ENCODE measurements at regions not wholly inside any gene's neighbourhood (a gene's known extent, or its start where the extent isn't known, plus 50 kb on each side); places are given as distances from the start of the nearest gene placed in this dataset.

DNA sequence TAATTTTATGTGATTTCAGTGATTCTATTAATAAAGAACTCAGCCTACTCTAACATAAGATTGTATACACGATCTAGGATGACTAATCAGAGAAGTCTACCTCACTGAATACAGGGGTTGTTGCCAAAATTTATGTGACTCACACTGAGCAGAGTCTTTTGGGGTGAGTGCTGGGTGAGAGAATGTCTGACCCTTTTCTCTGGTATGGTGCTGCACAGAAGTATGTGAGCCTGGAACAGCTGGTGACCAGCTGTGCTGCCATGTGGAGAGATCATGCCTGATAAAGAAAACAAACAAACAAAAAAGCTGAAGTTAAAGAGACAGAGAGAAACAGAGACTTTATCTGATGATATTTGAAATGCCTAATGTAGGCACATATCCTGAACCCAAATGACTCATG is 618.1 kb upstream of the GRIA3 start:
- no peak for TF ChIP-seq CTCF (IDR thresholded peaks at IDR 0.05 in 8 of 11, conservative IDR thresholded peaks at IDR 0.05 in 3 of 11)
- TF ChIP-seq POLR2A (IDR thresholded peaks at IDR 0.05), result no peak
- no peak for TF ChIP-seq POLR2AphosphoS5 (IDR thresholded peaks at IDR 0.05)
- Histone ChIP-seq H3K27me3 (replicated peaks in 1 of 7) (no peaks in the 10 kb centered on the region), H3K4me1 (no peaks in the 10 kb centered on the region), H3K27ac (no peak overlapping the region), H3K9me3 (peaks cover 0 to 12% (median 0%) of the 10 kb centered on the region in 8 donors), H3K4me3 (no peak overlapping the region), H3K36me3 (no peaks in the 10 kb centered on the region)
- intact Hi-C loops (cut with DNase I; ENCODE audit: low total_unique reads), result no loop called here
- no peak for DNase-seq
- 18 to 51% (median 26%) methylated on average over 1 of the region's 1 CpG for WGBS, 5 donors

DNA sequence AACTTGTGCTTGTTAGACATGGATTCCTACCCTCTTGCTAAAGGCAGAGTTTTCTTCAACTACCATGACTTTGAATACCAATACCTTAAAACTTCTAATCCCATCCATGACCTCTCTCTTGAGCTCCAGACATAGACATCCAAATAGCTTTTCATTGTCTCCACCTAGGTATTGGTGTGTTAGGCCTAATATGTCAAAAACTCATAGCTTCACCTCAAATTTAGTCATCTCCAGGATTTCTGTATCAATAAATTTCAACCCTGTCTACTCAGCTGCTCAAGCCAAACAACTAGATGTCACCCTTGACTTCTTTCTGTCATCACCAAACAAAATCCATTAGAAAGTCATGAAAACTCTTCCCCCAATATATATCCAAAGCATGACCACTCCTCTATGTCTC is 617.7 kb upstream of the GRIA3 start:
- no peak for DNase-seq
- intact Hi-C loops (cut with DNase I; ENCODE audit: low total_unique reads), result no loop called here
- H3K36me3 ChIP-seq, result no peaks in the 10 kb centered on the region
- no peak overlapping the region for H3K4me3 ChIP-seq
- no peak overlapping the region for H3K27ac ChIP-seq
- no peaks in the 10 kb centered on the region for H3K27me3 ChIP-seq (replicated peaks in 1 of 7)
- H3K9me3 ChIP-seq, result peaks cover 0 to 15% (median 0%) of the 10 kb centered on the region in 8 donors
- TF ChIP-seq POLR2AphosphoS5 (IDR thresholded peaks at IDR 0.05), result no peak
- TF ChIP-seq CTCF (IDR thresholded peaks at IDR 0.05 in 8 of 11, conservative IDR thresholded peaks at IDR 0.05 in 3 of 11), result no peak
- TF ChIP-seq POLR2A (IDR thresholded peaks at IDR 0.05), result no peak
- no peaks in the 10 kb centered on the region for H3K4me1 ChIP-seq

DNA sequence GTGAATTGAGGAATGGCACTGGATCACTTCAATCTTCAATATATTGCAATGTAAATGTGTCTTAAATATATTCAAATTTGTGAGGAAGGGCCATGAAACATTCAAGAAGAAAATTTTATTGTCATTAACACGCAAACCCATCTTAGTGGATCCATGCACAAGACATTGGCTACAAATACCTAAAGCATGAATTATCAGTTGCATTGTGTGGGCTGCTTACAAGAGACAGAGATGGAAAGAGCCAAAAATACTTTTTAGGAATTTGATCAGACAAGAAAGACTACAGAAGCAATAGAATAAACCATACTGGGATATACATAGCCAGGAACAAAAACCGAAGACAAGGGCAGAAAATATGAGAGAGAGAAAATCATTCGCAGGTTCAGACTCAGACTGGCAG is 616.2 kb upstream of the GRIA3 start:
- Histone ChIP-seq H3K9me3 (peaks cover 0 to 8% (median 0%) of the 10 kb centered on the region in 8 donors), H3K27me3 (replicated peaks in 1 of 7) (no peaks in the 10 kb centered on the region), H3K27ac (no peak overlapping the region), H3K36me3 (no peaks in the 10 kb centered on the region), H3K4me3 (no peak overlapping the region), H3K4me1 (no peaks in the 10 kb centered on the region)
- TF ChIP-seq POLR2AphosphoS5 (IDR thresholded peaks at IDR 0.05) (no peak), POLR2A (IDR thresholded peaks at IDR 0.05) (no peak), CTCF (IDR thresholded peaks at IDR 0.05 in 8 of 11, conservative IDR thresholded peaks at IDR 0.05 in 3 of 11) (no peak)
- DNase-seq, result no peak
- intact Hi-C loops (cut with DNase I; ENCODE audit: low total_unique reads), result no loop called here
- 65 to 93% (median 76%) methylated on average over 3 of the region's 3 CpGs for WGBS, 5 donors

DNA sequence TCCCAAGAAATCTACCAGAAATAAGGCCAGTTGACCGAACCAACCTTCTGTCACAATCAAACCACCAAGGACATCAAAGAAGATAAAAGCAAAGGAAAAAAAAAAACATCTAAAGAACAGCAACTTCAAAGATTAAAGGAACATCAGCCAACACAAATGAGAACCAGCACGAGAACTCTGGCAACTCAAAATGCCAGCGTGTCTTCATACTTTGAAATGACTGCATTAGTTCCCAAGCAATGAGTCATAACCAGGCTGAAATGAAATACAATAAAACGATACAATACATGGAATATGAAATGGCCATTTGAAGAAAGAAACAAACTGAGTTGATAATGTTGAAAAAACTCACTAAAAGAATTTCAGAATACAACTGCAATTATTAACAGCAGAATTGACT is 611.6 kb upstream of the GRIA3 start:
- H3K4me3 ChIP-seq, result no peak overlapping the region
- no peaks in the 10 kb centered on the region for H3K4me1 ChIP-seq
- DNase-seq, result no peak
- no peaks in the 10 kb centered on the region for H3K36me3 ChIP-seq
- intact Hi-C loops (cut with DNase I; ENCODE audit: low total_unique reads), result no loop called here
- H3K27me3 ChIP-seq (replicated peaks in 1 of 7), result no peaks in the 10 kb centered on the region
- TF ChIP-seq POLR2AphosphoS5 (IDR thresholded peaks at IDR 0.05), result no peak
- WGBS, 5 donors, result 64 to 91% (median 79%) methylated on average over 4 of the region's 4 CpGs
- no peak overlapping the region for H3K27ac ChIP-seq
- peaks cover 0 to 7% (median 0%) of the 10 kb centered on the region in 8 donors for H3K9me3 ChIP-seq

DNA sequence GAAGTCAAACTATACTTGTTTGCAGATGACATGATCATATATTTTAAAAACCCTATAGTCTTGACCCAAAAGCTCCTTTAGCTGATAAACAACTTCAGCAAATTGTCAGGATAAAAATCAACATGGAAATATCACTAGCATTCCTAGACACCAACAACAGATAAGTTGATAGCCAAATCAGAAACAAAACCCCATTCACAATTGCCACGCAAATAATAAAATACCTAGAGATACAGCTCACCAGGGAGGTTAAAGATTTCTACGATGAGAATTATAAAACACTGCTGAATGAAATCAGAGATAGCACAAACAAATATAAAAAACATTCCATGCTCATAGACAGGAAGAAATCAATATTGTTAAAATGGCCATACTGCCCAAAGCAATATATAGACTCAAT is 605.0 kb upstream of the GRIA3 start:
- H3K4me1 ChIP-seq, result no peaks in the 10 kb centered on the region
- 80 to 95% (median 85%) methylated on average over 2 of the region's 2 CpGs for WGBS, 5 donors
- no peak for DNase-seq
- TF ChIP-seq POLR2AphosphoS5 (IDR thresholded peaks at IDR 0.05), result no peak
- TF ChIP-seq CTCF (IDR thresholded peaks at IDR 0.05 in 8 of 11, conservative IDR thresholded peaks at IDR 0.05 in 3 of 11), result no peak
- no peak for TF ChIP-seq POLR2A (IDR thresholded peaks at IDR 0.05)
- no peaks in the 10 kb centered on the region for H3K27me3 ChIP-seq (replicated peaks in 1 of 7)
- intact Hi-C loops (cut with DNase I; ENCODE audit: low total_unique reads), result no loop called here
- no peak overlapping the region for H3K27ac ChIP-seq
- H3K4me3 ChIP-seq, result no peak overlapping the region
- no peaks in the 10 kb centered on the region for H3K9me3 ChIP-seq
- H3K36me3 ChIP-seq, result no peaks in the 10 kb centered on the region

Measured in spleen (tissue), 11 donors.